HG02885 (cell line): ENCODE measurements at regions not wholly inside any gene's neighbourhood (a gene's known extent, or its start where the extent isn't known, plus 50 kb on each side); places are given as distances from the start of the nearest gene placed in this dataset.

Source experiments
- ATAC-seq: cut with Tn5 transposase; IDR thresholded peaks from one replicate; pipeline ENCODE4 v1.9.1; 2021; ENCODE audit warnings: mild to moderate bottlenecking; ENCODE audit not compliant: unreplicated experiment, poor library complexity

GRCh38 chr5:175388531-175388930 is 55.5 kb downstream of the DRD1 start:
- ATAC-seq = no peak

DNA sequence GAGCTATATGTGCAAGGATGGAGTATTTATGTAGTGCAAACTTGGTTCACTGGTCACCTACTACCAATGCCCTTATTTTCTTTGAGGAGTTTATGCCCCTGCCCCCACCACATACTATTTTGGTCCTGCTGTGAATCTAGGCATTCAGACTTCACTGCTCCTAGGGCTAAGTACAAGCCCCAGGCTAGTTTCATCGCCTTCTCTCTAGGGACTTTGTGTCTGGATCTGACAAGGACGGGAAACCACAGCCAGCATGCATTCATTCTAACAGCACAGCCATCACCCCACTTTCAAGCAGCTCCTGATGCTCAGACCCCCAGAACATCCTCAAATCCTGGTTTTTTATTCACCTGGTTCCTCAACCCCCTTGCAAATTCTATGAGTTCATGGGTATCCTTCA is 56.8 kb downstream of the DRD1 start:
- ATAC-seq = no peak

DNA sequence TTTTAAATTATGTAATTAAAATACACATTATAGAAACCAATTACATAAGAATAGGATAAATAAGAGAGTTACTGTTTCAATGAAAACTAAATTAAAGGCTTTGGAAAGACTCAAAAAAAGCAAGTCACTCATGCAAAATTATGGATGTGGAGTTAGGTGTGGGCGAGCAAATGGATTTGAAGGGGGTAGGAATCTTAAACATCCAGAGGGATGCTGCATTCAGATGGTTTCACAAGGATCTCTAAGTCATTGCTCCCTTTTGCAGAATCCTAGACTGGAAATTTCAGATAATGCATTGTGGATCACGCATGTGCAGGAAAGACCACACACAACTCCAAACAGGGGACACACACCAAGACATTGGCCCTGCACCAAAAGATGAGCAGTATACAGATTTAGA is 57.5 kb downstream of the DRD1 start:
- ATAC-seq = no peak

- no peak for ATAC-seq
Observed at GRCh38 chr5:175385691-175386362, 58.2 kb downstream of the DRD1 start.

GRCh38 chr5:175384724-175385552 is 59.0 kb downstream of the DRD1 start:
- ATAC-seq = no peak

GRCh38 chr5:175383350-175383749 is 60.6 kb downstream of the DRD1 start:
- no peak for ATAC-seq

- ATAC-seq = no peak
Observed at GRCh38 chr5:175382171-175382570, 61.8 kb downstream of the DRD1 start.

- no peak for ATAC-seq
Observed at GRCh38 chr5:175381130-175381529, 62.9 kb downstream of the DRD1 start.

DNA sequence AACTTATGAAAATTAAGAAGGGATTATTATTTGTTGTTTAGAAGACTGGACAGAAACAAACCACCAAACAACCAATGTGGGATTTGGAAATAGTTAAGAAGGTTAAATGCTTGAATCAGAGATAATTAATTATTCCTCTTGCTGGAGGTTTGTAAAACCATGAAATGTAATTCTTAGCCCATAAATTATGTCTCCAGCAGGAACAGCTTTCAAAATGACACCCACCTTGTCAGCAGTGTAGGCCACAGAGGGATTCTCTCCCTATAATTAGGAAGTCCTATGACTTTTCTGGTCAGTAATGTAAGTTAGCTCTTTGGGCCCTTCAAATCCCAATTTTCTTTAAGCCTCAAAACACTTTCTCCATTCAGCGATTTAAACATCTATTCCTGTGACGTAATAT is 63.3 kb downstream of the DRD1 start:
- no peak for ATAC-seq

DNA sequence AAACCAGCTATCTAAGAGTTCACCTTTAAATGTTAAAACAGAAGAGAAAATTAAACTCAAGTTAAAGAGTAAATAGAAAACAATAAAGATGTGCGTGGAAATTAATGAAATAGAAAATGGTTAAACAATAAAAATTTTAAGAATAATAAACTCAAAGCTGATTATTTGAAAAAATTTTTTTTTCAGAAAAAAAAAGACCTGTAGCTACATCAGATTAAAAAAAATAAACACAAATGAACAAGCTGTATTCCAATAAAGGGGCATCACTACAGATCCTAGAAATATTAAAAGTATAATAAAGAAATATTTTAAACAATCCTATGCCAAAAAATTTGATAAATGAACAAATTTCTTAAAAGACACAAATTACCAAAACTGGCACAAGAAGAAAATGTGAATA is 64.1 kb downstream of the DRD1 start:
- no peak for ATAC-seq

GRCh38 chr5:175378444-175379028 is 65.4 kb downstream of the DRD1 start:
- no peak for ATAC-seq

- ATAC-seq = no peak
Observed at GRCh38 chr5:175377816-175378215, 66.2 kb downstream of the DRD1 start.

DNA sequence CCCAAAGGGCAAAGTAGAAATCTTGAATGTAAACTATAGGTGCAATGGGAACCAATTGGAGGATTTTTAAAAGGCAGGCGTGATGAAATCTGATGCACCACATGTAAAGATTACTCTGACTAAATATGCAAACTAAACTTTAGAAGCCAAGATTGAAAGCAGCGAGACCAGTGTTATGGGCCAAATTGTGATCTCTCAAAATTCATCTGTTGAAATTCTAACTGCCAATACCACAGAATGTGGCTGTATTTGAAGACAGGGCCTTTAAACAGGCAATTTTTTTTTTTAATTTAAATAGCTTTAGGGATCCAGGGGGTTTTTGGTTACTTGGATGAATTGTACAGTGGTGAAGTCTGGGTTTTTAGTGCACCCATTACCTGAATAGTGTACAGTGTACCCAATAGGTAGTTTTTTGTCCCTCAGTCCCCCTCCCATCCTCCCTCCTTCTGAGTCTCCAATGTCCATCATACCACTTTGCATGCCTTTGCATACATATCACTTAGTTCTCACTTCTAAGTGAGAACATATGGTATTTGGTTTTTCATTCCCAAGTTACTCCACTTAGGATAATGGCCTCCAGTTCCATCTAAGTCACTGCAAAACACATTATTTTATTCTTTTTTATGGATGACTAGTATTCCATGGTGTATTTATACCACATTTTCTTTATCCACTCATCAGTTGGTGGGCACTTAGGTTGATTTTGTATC is 69.7 kb downstream of the DRD1 start:
- no peak for ATAC-seq

- no peak for ATAC-seq
Observed at GRCh38 chr5:175365866-175366265, 78.1 kb downstream of the DRD1 start.

GRCh38 chr5:175363300-175363699 is 80.7 kb downstream of the DRD1 start:
- no peak for ATAC-seq

DNA sequence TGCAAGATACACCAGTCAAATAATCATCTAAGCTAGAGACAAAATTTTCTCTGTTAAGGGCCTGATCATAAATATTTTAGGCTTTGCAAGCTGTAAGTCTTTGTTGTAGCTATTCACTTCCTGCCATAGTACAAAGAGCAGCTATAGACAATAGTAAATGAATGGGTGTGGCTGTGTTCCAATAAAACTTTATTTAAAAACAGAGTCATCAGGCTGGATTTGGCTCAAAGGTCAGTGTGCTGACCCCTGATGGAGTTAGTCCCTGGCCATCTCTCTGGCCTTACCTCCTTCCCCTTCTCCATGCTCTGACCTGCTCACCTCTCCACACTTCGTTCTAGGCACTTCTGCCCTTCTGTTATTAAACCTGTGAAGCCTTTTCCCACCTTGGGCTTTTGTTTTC is 86.0 kb downstream of the DRD1 start:
- no peak for ATAC-seq

GRCh38 chr5:175356428-175356827 is 87.6 kb downstream of the DRD1 start:
- no peak for ATAC-seq

GRCh38 chr5:175354964-175355363 is 89.0 kb downstream of the DRD1 start:
- ATAC-seq = no peak

- no peak for ATAC-seq
Observed at GRCh38 chr5:175353926-175354325, 90.1 kb downstream of the DRD1 start.

- ATAC-seq = no peak
Observed at GRCh38 chr5:175351897-175352590, 91.9 kb downstream of the DRD1 start.
